GM21390 (cell line): ENCODE measurements at regions not wholly inside any gene's neighbourhood (a gene's known extent, or its start where the extent isn't known, plus 50 kb on each side); places are given as distances from the start of the nearest gene placed in this dataset.
A peak's percentile ranks its signal among the peaks of the same experiment; 100 is the strongest.
"Not testable (repeated sequence)": the region's sequence is repeated elsewhere in the genome, so short reads cannot be mapped to it uniquely, and the experiment has no call there.

Source experiments
- ATAC-seq: cut with Tn5 transposase; IDR thresholded peaks from one replicate; pipeline ENCODE4 v1.9.1; 2021; ENCODE audit not compliant: unreplicated experiment

DNA sequence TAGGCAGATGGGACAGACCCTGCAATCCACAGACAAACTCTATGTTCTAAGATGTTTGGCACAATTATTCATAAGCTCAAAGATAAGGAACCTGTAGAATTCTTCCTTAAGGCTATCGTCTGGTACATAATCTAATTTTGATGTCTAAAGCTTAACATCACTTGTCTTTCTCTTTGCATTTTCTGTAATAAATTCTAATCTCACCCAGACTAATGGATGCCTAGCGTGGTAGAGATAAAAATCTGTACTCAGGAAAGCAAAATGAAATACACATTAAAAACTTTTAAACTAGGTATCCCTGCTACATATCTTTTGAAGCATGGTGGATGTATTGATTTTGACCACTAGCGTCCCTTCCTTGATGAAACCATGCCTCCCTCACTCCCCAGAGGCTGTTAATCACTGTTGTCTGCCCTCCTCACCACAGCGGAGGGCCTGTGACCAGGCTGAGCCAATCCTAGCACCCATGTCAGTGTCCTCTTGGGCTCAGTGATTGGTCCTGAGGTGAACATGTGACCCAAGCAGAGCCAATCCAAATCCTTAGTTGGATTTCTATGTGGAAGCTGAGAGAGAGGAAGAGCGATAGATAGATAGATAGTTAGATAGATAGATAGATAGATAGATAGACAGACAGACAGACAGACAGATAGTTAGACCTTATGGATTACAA lies 82.2 kb upstream of the GRK3 start:
- ATAC-seq: no peak

GRCh38 chr22:25482868-25483639 lies 81.4 kb upstream of the GRK3 start:
- no peak for ATAC-seq

- ATAC-seq: no peak
Observed at GRCh38 chr22:25483931-25484330, 80.5 kb upstream of the GRK3 start.

GRCh38 chr22:25484521-25485315 lies 79.8 kb upstream of the GRK3 start:
- no peak for ATAC-seq

DNA sequence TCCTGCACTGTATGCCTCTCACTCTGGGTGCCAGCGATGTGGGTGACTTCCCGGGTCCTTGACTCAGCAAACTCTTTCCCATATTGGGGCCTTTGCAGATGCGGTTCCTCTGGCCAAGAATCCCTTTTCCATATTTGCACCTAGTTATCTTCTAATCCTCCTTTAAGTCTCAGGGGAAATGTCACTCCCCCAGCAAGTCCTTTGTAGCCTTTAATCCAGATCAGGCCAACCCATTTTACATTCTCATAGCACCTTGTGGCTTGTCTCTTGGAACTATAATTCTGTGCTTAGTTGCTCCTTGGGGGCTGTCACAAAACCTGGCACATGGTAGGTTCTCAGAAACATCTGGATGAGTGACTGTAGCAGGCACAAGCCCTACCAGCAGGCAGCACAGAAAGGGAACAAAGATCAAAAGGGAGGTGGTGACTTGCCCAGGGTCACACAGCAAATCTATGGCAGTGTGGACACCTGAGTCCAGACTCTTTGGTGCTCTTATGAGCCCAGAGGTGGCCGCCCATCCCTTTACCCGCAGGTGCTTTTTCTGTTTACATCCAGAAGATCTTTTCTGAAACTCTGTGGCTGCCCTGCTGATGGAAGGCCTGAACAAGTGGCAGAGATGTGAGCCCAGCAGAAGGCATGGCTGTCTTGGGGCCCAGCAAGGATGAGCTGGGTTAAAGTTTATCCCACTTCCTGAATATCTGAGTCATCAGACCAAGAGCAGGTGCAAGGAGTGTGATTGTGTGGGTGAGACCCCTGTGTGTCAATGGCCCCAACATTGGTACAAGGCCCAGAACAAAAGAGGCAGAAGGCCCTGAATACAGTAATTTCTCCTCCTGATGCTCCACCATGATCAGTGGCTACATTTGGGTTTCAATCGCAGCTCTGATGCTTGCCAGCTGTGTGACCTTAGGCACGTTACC lies 78.6 kb upstream of the GRK3 start:
- ATAC-seq: no peak

GRCh38 chr22:25487508-25487907 lies 77.0 kb upstream of the GRK3 start:
- no peak for ATAC-seq

- ATAC-seq: no peak
Observed at GRCh38 chr22:25488244-25489020, 76.0 kb upstream of the GRK3 start.

DNA sequence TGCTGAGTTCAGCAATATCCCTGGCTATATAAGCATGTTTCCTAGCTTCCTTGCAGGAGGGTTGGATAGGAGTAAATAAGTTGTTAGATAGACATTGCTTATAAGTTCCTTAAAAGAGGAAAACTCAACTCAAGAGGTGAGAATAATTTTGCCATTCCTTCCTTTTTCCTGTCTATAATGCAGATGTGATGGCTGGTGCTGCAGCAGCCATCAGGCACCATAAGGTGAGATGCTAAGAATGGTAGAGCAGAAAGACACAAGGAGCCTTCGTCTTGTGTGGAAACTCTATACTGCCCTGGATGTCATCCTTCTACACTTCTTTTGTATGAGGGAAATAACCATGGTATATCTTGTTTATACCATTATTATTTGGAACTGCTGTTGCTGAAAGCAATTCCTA lies 74.5 kb upstream of the GRK3 start:
- no peak for ATAC-seq

DNA sequence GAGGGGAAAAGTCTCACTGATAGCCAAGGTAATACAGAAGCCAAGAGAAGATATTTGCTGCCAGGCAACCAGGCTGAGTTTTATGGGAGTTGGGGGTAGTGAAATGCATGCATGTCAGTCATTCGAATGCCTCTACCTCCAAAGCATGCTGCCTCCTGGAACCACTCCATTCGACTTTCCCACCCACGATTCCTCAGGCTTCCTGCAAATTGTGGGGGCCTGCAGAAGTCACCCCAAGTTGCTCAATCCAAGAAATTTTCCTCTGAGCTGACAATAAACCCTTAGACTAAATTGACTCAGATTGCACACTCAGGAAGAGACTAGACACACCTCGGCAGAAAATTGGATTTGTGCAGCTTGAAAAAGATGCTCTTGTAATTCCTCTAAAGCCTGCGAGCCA lies 73.6 kb upstream of the GRK3 start:
- ATAC-seq: no peak

DNA sequence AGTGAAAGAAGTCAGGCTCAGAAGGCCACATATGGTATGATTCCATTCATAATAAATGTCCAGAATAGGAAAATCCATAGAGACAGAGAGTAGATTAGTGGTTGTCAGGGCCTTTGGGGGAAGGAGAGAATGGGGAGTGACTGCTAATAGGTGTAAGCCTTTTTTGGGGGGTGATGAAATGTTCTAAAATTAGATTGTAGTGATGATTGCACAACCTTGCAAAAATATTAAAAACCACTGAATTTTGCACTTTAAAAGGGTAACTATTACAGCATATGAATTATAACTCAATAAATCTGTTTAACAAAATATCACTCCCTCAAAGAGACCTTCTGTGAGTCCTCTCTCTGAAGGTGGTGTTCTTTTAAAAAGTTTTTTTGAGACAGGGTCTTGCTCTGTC lies 72.3 kb upstream of the GRK3 start:
- no peak for ATAC-seq

DNA sequence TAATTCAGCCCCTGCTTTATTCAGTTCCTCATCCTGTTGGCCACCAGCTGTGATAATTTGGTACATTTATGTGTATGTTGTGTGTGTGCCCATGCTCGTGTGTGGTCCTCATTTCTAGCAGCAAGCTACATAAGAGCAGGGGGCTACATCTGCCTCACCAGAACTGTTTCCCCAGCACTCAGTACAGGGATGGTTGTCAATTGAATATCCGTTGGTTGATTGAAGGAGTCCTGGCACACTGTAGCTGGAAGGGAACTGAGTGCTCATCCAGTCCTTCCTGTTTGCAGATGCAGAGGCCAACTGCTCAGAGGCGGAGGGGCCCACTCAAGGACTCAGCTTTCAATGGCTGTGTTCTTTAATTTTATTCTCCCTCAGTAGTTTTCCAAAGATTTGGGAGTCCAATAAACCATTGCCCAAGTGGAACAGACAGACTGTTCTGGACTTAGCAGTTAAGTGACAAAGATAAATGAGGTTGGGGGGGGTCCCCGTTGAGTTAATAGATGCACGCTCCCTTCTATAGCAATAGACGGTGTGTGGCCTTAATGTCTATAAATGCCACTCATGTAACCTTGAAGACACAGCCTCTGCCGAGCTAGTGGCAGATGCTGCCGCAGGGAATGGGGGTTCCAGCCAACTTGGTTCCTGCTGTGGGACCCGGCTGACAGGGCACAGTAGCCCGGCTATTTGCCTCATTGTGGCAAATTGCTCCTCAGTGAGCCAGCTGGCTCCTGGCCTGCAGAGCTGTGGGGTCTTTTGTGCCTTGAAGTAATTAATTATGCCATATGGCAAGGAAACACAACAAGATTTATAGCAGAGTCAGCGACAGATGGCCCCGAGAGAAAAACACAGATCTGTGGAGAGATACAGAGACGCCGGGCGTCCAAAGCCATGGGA lies 71.4 kb upstream of the GRK3 start:
- ATAC-seq: no peak

DNA sequence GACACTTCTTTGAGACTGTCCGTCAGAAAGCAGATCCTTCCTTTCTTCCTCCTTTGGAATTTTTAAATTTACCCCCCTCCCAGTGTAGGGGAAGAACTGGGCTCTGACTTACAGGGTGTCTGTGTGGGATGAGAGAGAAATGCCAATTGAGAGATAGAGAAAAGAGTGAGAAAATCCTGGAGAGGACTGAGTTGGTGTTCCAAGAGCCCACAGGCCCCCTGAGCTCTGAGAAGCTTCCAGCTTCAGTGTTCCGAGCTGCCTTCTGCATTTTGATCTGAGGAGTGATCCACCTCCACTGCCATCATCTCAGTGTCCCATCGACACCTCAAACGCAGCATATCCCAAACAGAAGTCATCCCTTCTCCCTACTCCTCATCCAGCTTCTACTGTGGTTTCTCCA lies 70.7 kb upstream of the GRK3 start:
- ATAC-seq: no peak

GRCh38 chr22:25494774-25495173 lies 69.7 kb upstream of the GRK3 start:
- ATAC-seq: peak; percentile 85

- no peak for ATAC-seq
Observed at GRCh38 chr22:25495285-25495684, 69.2 kb upstream of the GRK3 start.

DNA sequence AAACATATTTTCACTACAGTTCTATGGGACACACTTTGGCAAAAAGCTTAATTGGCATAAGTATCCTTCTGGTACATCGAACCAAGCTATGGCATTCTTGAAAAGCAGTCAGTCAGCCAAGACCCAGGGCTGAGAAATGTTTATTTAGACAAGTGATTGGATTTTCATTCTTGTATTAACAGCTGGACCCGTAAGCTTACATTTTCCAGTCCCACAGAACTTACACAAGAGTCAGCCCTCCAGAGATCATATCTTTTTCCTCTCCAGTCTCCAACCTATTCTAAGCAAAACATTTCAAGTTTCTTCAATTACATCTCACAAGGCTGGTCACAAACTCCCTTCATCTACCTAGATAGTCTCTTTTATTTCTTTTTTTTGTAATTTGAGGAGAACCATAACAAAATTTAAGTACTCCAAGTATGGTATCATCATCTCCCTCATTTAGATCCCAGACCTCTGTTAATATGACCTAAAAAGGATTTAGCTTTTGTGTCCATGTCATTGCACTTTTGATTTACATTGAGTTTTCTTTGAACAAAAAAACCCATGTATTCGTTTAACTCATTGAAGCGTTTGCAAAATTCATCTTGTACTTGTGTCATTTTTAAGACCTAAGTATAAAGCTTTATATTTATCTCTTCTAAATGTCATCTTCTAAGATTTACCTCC lies 67.9 kb upstream of the GRK3 start:
- ATAC-seq: no peak

GRCh38 chr22:25497181-25497641 lies 67.3 kb upstream of the GRK3 start:
- ATAC-seq: no peak

DNA sequence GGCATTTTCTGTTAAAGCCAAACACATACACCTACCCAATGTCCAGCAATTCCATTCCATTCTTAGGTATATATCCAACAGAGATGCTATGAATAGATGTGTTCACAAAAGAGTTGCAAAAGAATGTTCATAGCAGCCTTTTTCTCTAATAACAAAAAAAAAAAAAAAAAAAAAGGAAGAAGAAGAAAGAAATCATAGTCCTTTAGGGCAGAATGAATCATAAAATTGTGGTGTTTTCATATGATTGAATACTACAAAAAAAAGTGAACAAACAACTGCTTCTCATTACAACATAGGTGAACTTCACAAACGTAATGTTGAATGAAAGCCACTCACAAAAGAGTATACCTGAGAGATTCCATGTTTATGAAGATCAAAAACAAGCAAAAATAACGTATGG lies 66.8 kb upstream of the GRK3 start:
- ATAC-seq: no peak

DNA sequence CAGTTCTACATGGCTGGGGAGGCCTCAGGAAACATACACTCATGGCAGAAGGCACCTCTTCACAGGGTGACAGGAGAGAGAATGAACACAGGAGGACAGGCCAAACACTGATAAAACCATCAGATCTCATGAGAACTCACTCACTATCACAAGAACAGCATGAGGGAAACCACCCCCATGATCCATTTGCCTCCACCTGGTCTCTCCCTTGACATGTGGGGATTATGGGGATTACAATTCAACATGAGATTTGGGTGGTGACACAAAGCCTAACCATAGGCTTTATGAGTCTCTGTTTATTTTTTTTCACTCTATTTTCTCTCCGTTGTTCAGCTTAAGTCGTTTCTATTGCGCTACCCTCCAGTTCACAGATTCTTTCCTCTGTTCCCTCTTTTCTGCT lies 63.8 kb upstream of the GRK3 start:
- ATAC-seq: not testable (repeated sequence)
